GM12878 (cell line): ENCODE measurements at regions not wholly inside any gene's neighbourhood (a gene's known extent, or its start where the extent isn't known, plus 50 kb on each side); places are given as distances from the start of the nearest gene placed in this dataset.

Experiments
- ATAC-seq: fragments of 200-7000 bp; cut with Tn5 transposase; 3 replicates; pipeline ENCODE4 v1.9.1; 2020; ENCODE audit warnings: mild to moderate bottlenecking, moderate library complexity
- BruUV-seq: library from RNA; stranded (reverse); fragments of 400-500 nt; replicated peaks from 2 replicates; lab custom pipeline; 2021; lab: Mats Ljungman, UMichigan
- CTCF ChIA-PET: fragments of 300-600 bp; sonication (Branson Sonifier 250); formaldehyde crosslinking; extraction: SDS; loops from one replicate; lab custom pipeline; 2021; ENCODE audit warnings: inconsistent platforms; lab: Yijun Ruan, JAX
- POLR2A ChIA-PET: fragments of 350-600 bp; formaldehyde crosslinking; extraction: SDS; loops from one replicate; lab custom pipeline; 2021; ENCODE audit warnings: inconsistent platforms; lab: Charles Lee
- RAD21 ChIA-PET: fragments of 300-600 bp; sonication (Branson Sonifier 250); formaldehyde crosslinking; loops from one replicate; lab custom pipeline; 2023; ENCODE audit warnings: antibody characterized with exemption; ENCODE audit not compliant: unreplicated experiment; lab: Charles Lee
- SMC1A ChIA-PET: fragments of 300-600 bp; sonication (Branson Sonifier 250); formaldehyde crosslinking; loops from one replicate; lab custom pipeline; 2023; ENCODE audit not compliant: unreplicated experiment, uncharacterized antibody; lab: Charles Lee
- DNase-seq: peaks from one replicate; pipeline ENCODE4 v3.0.0-alpha.2; 2011; ENCODE audit warnings: low read depth, low spot score
- FAIRE-seq: peaks from 3 replicates; lab custom pipeline; 2011; peaks lifted over from hg19 to GRCh38; lab: Jason Lieb, UNC
- H2AFZ ChIP-seq: 2 replicates; pipeline ENCODE4 v1.6.0; 2011; ENCODE audit warnings: low read depth, low read length, control low read depth; ENCODE audit not compliant: control insufficient read depth
- H3K27ac ChIP-seq: 2 replicates; pipeline ENCODE4 v1.5.1; 2011; ENCODE audit warnings: control low read depth; ENCODE audit not compliant: control insufficient read depth, insufficient read depth
- H3K27me3 ChIP-seq, 2 experiments: replicated peaks in 1 of 2; 2 replicates each; pipeline versions ENCODE4 v1.6.0 to v1.6.1; 2011; ENCODE audit warnings: low read length in 1 of 2; ENCODE audit not compliant: control insufficient read depth in 2 of 2, insufficient read depth in 2 of 2
- H3K36me3 ChIP-seq, 2 experiments: 2 replicates each; pipeline ENCODE4 v1.5.1; 2011; ENCODE audit warnings: low read length in 1 of 2; ENCODE audit not compliant: control insufficient read depth in 2 of 2, insufficient read depth in 2 of 2
- H3K4me1 ChIP-seq: 2 replicates; pipeline ENCODE4 v1.6.1; 2011; ENCODE audit warnings: mild to moderate bottlenecking, low read length, moderate library complexity, mixed read lengths; ENCODE audit not compliant: control insufficient read depth, insufficient read depth
- H3K4me2 ChIP-seq: 2 replicates; pipeline ENCODE4 v1.6.0; 2011; ENCODE audit warnings: control low read depth; ENCODE audit not compliant: control insufficient read depth, insufficient read depth
- H3K4me3 ChIP-seq: fragments of 200-600 bp; sonication (generic); 2 replicates; pipeline ENCODE4 v1.5.1; 2016
- H3K79me2 ChIP-seq: 2 replicates; pipeline ENCODE4 v1.6.0; 2011; ENCODE audit warnings: low read length; ENCODE audit not compliant: control insufficient read depth, insufficient read depth
- H3K9ac ChIP-seq: 2 replicates; pipeline ENCODE4 v1.8.0; 2011; ENCODE audit warnings: low read length, control low read depth, mixed read lengths; ENCODE audit not compliant: control insufficient read depth, insufficient read depth
- H3K9me3 ChIP-seq: replicated peaks from 3 replicates; pipeline ENCODE4 v1.5.1; 2011; ENCODE audit warnings: mild to moderate bottlenecking, low read length; ENCODE audit not compliant: control insufficient read depth, insufficient read depth
- H4K20me1 ChIP-seq: 2 replicates; pipeline ENCODE4 v1.6.0; 2011; ENCODE audit not compliant: control insufficient read depth, insufficient read depth
- BRCA1 ChIP-seq: IDR thresholded peaks from 2 replicates; pipeline ENCODE4 v1.6.1; 2011; ENCODE audit warnings: low read depth, low read length, improper control_type of control experiment
- EZH2 ChIP-seq: IDR thresholded peaks from 2 replicates; pipeline ENCODE4 v1.6.1; 2012; ENCODE audit warnings: low read depth, mild to moderate bottlenecking, control low read depth, inconsistent platforms, low read length, borderline replicate concordance; ENCODE audit not compliant: control insufficient read depth
- HDAC6 ChIP-seq: fragments of 200-600 bp; sonication (generic); IDR thresholded peaks from one replicate; pipeline ENCODE4 v1.8.0; 2017; ENCODE audit warnings: antibody characterized with exemption; ENCODE audit not compliant: unreplicated experiment
- KAT2A ChIP-seq: conservative IDR thresholded peaks from 2 replicates; pipeline ENCODE4 v1.6.1; 2011; ENCODE audit warnings: low read depth, low read length; ENCODE audit not compliant: control insufficient read depth
- MTA3 ChIP-seq: IDR thresholded peaks from 2 replicates; pipeline ENCODE4 v1.6.1; 2012; ENCODE audit warnings: low read length, inconsistent platforms, borderline replicate concordance
- NR2C1 ChIP-seq: fragments of 450-650 bp; IDR thresholded peaks from 2 replicates; pipeline ENCODE4 v1.6.1; 2017; ENCODE audit warnings: antibody characterized with exemption, mild to moderate bottlenecking, moderate library complexity
- NR2C2 ChIP-seq: IDR thresholded peaks from 2 replicates; pipeline ENCODE4 v1.6.1; 2011; ENCODE audit warnings: borderline replicate concordance, low read depth; ENCODE audit not compliant: control insufficient read depth, insufficient read length
- PAX5 ChIP-seq: IDR thresholded peaks from 2 replicates; pipeline ENCODE4 v1.6.1; 2011; ENCODE audit warnings: low read depth, low read length, borderline replicate concordance
- RB1 ChIP-seq: fragments of 450-650 bp; formaldehyde crosslinking; IDR thresholded peaks from 2 replicates; pipeline ENCODE4 v1.6.1; 2017; ENCODE audit warnings: mild to moderate bottlenecking, borderline replicate concordance
- RCOR1 ChIP-seq: conservative IDR thresholded peaks from 2 replicates; pipeline ENCODE4 v1.6.1; 2012; ENCODE audit warnings: low read depth, low read length, improper control_type of control experiment
- RUNX3 ChIP-seq: IDR thresholded peaks from 2 replicates; pipeline ENCODE4 v1.6.1; 2012; ENCODE audit warnings: low read length, inconsistent platforms
- WGBS: methylation state at CpG from one replicate; pipeline ENCODE4 v1.1.6; 2016; ENCODE audit warnings: low lambda C conversion rate; ENCODE audit not compliant: insufficient replicate concordance, insufficient coverage; ENCODE audit errors: missing lambda C conversion rate; 5-methylcytosine and 5-hydroxymethylcytosine counted together
- in situ Hi-C: fragments of 300-500 bp; cut with MboI; formaldehyde crosslinking; loops from 9 replicates; pipeline ENCODE4 v1.14.3; 2018; ENCODE audit warnings: mixed read lengths
- intact Hi-C: fragments of 100-400 bp; cut with micrococcal nuclease; formaldehyde crosslinking; loops from one replicate; pipeline ENCODE4 v1.14.2; 2022; ENCODE audit not compliant: unreplicated experiment
- TF ChIP-seq, protein P1 (sequence below): fragments of 450-650 bp; IDR thresholded peaks from 2 replicates; pipeline ENCODE4 v1.6.1; 2017; ENCODE audit warnings: borderline replicate concordance

DNA sequence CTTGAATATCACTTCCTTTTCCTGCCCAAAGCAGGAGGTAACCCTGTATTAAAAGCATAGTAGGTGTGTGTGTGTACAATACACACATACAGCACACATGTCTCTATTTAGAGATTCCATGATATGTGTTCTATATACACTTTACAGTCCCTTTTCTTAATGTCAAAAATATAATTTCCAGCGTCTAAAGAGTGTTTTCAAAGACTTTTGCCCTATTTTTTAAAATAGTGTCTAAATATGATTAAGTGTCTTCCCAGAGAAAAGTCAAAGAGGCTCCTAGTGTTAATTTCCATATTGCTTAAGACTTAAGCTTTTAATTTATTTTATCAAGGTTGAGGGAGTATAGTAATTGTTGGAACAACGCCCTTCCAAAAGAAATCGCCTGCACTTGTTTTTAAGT, 420.3 kb upstream of the POU3F3 start:
- H4K20me1 ChIP-seq = no peaks in the 10 kb centered on the region
- POLR2A ChIA-PET = no interaction called here
- H3K4me2 ChIP-seq = no peak overlapping the region
- RAD21 ChIA-PET = no interaction called here
- SMC1A ChIA-PET = interaction anchor here (2.2 kb wide), 1 partner anchor 15 kb away, joined by 6 read pairs; no protein-coding TSS in a partner anchor
- H3K4me1 ChIP-seq = no peaks in the 10 kb centered on the region
- H3K27me3 ChIP-seq = no peaks in the 10 kb centered on the region
- no peaks in the 10 kb centered on the region for H3K36me3 ChIP-seq
- DNase-seq (no peak), ATAC-seq (no peak), FAIRE-seq (no peak)
- H3K27ac ChIP-seq = no peak overlapping the region
- H3K79me2 ChIP-seq = no peaks in the 10 kb centered on the region
- no peak overlapping the region for H3K4me3 ChIP-seq
- no peak overlapping the region for H3K9ac ChIP-seq
- 33% methylated on average over 3 of the region's 3 CpGs for WGBS
- in situ Hi-C loops (no loop called here), intact Hi-C loops (no loop called here)
- H2AFZ ChIP-seq = no peak overlapping the region
- BruUV-seq = no TSS peak
- no peaks in the 10 kb centered on the region for H3K9me3 ChIP-seq
- TF ChIP-seq NR2C2 (no peak), HDAC6 (no peak), RCOR1 (no peak), PAX5 (no peak), KAT2A (no peak), NR2C1 (no peak), RUNX3 (no peak), BRCA1 (no peak), EZH2 (no peak), RB1 (no peak), MTA3 (no peak)
- TF ChIP-seq, protein P1, sequence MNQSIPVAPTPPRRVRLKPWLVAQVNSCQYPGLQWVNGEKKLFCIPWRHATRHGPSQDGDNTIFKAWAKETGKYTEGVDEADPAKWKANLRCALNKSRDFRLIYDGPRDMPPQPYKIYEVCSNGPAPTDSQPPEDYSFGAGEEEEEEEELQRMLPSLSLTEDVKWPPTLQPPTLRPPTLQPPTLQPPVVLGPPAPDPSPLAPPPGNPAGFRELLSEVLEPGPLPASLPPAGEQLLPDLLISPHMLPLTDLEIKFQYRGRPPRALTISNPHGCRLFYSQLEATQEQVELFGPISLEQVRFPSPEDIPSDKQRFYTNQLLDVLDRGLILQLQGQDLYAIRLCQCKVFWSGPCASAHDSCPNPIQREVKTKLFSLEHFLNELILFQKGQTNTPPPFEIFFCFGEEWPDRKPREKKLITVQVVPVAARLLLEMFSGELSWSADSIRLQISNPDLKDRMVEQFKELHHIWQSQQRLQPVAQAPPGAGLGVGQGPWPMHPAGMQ = no peak
- CTCF ChIA-PET = interaction anchor here (0.6 to 1.7 kb wide), 2 partner anchors 42 to 1114 kb away, joined by 3 read pairs; no protein-coding TSS in a partner anchor
